GM18505 (cell line): ENCODE measurements at regions not wholly inside any gene's neighbourhood (a gene's known extent, or its start where the extent isn't known, plus 50 kb on each side); places are given as distances from the start of the nearest gene placed in this dataset.

Experiments used
- ATAC-seq: cut with Tn5 transposase; IDR thresholded peaks from one replicate; pipeline ENCODE4 v1.9.1; 2021; ENCODE audit not compliant: unreplicated experiment
- POLR2A ChIP-seq: IDR thresholded peaks from 4 replicates; pipeline ENCODE4 v1.6.1; 2011; ENCODE audit warnings: borderline replicate concordance; ENCODE audit not compliant: insufficient read depth, insufficient read length; ENCODE audit errors: extremely low read depth

DNA sequence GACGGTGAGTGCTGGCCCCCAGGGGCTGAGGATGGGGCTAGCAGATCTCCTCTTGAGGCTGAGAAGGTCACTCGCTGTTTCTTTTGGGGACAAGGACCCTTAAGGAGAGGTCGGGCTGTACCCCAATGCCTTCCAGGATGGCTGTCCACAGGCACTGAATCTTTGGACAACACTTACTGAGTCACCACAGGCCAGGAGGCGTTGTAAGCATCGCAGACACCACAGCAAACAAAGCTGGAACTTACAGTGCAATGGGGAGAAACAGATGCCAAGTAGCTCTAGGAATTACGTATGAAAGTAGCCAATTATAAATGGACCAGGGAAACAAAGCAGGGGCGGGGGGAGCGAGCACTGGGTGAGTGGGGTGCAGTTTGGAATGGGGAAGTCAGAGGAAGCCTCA is 219.8 kb downstream of the GLI2 start:
- no peak for ATAC-seq
- no peak for TF ChIP-seq POLR2A

DNA sequence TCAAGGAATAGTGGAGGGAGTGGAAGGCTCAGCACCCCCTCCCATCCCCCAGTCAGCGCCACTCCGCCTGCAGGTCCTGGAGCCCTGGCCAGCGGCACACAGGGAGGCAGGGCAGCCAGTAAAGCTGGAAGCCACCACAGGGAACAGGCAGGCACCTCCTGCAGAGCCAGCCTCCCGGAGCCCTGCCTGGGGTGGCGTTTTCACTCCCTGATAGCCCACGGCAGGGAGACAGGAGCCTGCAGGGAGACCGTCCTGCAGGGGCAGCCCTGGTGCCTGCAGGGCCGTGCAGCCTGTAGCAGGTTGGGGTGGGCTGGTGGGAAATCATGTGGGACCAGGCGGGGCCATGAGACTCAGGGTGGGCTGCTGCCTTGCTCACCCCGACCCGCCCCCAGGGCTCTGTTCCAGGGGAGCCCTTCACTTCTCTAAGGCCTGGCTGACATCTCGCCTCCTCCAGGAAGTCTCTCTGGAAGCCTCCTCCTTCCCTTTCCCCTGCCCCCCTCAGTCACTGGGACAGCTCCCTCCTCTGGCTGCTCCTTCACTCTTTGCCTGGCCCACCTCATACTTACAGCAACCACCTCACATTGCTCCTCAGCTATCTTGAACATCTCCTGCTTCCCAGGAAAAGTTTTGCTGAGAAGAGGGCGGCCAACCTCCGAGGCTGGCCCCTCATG is 221.0 kb downstream of the GLI2 start:
- TF ChIP-seq POLR2A: no peak
- ATAC-seq: no peak

DNA sequence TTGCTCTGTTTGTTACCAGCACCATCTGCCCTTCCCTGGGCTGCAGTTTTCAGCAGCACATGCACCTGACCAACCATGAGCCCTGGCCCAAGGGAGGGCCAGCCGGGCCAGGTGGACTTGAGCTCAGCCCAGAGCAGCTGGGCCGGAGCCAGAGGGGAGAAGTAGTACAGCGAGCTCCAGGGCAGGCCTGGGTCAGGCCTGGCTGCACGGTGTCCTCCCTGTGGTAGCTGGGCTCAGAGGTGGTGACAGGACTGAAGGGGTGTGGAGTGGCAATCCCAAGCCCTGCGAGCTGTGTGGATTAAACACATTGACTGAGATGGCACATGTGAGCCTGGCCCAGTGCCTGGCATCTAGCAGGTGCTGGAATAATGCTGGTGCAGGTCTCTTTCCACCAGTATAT is 222.2 kb downstream of the GLI2 start:
- no peak for ATAC-seq
- no peak for TF ChIP-seq POLR2A

DNA sequence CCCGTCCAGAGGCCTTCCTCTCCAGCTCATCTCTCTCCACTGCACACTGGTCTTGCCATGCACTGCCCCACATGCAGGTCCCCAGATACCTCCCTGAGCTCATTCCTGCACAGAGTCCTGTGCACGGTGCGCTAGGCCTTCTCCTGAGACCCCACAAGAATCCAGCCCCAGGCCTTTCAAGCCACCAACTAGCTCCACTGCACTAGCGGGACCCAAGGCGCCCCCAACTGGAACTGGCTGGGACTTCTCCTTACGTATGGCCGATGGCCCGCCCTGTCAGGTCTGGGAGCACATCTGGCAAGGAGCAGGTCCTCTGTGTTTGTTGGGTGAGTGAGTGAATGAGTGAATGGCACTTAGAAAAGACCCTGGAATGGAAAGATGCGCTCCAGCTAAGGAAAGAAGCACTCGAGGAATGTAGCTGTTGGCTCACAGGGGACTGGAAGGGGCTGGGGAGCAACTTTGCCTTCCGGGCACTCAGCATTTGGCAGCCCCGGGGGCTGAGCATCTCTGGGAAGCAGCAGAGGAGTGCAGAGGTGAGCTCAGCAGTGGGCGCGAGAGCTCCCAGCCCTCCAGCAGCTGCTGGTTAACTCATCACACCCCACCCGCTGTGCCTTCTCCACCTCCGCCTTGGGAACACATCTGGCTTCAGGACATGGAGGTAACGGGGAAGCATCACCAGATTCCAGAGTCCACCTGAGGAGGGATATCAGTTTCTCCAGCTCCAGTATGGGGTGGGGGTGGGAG is 223.1 kb downstream of the GLI2 start:
- no peak for ATAC-seq
- TF ChIP-seq POLR2A: no peak

DNA sequence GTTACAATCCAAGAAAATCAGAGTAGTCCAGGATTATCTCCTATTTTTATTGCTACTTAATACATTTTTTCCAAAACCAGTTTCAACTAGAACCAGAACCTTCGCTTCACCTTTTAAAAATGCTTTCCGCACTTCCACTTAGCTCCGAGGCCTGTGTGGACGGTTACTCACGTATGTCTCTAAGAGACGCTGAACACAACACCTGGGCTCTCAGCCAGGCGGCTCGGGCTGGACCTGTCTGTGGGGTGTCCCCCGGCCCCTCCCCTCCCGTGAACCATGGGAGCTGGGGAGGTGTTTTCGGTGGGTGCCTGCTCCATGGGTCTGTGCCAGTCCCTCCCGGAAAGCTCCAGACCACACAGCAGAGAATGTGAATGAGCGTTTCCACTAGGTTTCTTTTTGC is 223.8 kb downstream of the GLI2 start:
- no peak for ATAC-seq
- TF ChIP-seq POLR2A: no peak

DNA sequence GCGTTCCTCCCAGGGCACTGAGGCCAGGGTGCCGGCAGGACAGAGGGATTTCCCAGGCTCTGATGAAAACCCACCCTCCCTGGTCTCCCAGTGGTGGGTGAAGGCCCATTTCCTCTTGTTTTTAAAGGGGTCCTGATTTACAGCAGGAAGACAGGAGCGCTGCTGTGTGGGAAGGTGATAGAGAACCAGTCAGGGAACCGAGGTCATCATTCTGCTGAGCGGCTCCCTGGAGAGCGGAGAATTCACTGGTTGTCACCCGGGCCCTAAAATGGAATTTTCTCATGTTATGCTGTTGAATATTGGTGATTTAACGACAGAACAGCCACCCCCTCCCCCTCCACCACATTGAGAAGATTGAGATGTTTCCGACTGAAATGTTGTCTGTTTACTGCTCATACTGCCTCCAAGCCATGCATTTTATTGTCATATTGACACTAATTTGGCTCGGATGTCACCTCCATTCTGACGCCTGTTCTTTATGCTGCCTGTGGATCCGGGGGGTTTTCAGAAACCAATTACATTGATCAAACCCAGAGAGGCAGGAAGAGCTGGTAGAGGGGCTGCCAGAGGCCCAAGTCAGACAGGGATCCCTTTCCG is 225.2 kb downstream of the GLI2 start:
- TF ChIP-seq POLR2A: no peak
- ATAC-seq: no peak

DNA sequence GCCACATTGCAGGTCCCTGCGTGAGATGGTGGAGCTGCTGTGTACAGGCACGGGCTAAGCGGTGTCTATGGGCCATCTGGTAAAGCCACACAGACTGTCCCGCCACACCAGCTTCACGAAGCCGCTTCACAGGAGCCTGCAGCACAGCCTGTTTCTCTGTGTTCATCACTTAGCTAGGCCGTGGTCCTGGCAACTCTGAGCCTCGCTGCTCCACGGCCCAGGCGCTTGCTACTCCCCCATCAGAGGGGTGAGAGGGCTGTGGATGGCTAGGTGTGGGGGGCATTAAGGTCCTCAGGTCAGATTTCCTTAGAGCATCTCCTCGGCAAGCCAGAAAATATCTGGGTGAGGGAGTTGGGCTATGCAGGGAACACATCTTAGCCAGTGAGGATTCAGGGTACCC is 225.7 kb downstream of the GLI2 start:
- no peak for ATAC-seq
- no peak for TF ChIP-seq POLR2A

DNA sequence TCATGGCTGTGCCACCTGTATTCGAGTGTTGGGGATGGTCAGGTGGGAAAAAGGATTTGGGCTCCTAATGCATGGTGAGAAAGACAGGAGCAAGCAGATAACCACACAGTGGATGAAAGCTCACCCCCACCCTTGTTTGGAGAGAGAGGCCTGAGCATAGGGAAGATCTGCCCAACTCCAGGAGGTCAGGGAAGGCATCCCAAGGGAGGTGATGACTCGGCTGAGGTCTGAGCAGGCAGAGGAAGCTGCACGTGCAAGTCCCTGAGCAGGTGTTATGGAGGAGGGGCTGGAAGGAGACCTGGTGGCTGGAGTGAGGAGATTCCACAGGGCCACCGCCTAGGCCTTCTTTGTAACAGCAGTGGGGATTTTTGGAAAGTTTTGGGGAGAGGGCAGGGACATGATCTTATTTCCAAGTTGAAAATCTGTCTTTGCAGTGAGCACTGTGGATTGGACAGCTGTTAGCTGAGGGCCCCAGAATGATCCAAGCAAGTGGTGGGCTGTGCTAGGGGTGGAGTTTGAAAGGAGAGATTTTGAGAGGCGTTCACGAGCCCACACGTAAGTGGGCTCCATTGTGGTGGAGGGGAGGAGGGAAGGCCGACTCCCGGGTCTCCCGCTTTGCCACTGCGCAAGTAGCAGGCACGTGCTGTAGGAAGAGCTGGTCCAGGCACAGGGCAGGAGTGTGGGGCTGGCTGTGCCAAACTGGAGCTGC is 228.5 kb downstream of the GLI2 start:
- no peak for TF ChIP-seq POLR2A
- ATAC-seq: no peak

DNA sequence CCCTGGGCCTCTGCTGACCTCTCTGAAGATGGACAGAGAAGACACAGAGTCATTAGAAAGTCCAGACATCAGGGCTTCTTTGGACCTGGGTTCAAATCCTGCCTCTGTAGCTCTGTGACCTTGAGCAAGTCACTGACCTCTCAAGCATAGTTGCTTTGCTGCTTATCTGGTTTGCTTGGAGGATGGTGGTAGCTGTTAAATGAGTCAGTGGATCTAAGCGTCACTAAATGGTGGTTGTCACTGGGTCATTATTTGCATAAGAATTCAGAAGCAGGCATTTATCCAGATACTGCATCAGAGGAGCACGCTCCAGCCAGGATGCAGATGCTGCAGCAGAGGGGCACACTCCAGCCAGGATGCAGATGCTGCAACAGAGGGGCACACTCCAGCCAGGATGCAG is 229.2 kb downstream of the GLI2 start:
- no peak for ATAC-seq
- TF ChIP-seq POLR2A: no peak

DNA sequence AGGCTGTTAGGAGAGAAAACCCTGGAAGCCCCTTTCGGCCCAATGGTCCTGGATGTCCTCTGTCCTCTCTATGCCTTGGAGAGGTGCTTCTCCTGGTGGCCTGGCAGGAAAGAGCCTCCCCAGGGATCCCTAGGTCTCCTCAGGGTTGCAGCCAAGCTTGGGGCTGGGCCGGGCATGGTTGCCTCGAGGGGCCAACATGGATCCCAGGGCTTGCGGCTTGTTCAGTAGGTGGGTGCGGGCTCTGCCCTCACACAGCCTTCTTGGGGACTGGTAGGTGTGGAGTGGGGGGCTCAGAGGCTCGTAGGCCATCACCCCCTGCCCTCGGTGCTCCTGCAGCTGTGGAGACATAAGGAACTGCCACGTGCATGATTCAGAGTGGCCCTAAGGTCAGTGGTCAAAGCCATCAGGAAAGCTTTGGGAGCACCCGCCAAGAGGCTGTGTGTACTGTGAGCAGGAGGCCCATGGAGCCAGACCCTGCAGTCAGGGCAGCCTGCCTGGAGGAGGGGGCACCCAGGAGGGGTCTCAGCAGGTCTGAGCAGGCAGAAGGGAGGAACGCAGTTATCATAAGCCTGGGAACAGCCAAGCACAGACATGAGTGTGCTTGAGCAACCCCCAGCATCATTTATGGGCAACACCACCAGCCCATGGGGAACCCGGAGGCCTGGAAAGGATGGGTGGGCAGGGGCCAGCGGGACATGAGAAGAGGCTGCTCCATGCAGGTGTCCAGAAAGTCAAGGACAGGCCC is 231.0 kb downstream of the GLI2 start:
- no peak for TF ChIP-seq POLR2A
- no peak for ATAC-seq

DNA sequence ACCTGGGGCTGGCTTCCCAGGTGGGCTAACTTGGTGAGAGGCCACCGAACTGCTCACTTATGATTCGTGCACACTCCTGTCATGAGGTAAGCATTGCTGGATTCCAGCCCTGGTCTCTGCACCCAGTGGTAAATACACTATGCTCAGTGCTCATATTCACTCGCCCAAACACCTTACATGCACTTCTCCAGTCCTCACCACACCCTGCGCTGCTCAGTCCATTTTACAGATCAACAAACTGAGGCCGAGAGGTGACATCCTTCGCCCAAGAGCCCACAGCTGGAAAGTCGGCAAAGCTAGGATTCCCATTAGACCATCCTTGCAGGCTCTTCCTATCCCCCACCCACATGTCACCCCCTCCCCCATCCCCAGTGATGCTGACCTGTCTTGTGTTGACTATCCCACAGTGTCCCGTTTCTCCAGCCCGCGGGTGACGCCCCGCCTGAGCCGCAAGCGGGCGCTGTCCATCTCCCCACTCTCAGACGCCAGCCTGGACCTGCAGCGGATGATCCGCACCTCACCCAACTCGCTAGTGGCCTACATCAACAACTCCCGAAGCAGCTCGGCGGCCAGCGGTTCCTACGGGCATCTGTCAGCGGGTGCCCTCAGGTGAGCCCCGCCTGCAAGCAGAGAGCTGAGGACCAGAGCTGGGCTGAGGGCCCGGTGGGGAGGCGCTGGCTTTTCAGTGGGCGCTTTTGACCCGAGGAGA is 232.8 kb downstream of the GLI2 start:
- ATAC-seq: no peak

DNA sequence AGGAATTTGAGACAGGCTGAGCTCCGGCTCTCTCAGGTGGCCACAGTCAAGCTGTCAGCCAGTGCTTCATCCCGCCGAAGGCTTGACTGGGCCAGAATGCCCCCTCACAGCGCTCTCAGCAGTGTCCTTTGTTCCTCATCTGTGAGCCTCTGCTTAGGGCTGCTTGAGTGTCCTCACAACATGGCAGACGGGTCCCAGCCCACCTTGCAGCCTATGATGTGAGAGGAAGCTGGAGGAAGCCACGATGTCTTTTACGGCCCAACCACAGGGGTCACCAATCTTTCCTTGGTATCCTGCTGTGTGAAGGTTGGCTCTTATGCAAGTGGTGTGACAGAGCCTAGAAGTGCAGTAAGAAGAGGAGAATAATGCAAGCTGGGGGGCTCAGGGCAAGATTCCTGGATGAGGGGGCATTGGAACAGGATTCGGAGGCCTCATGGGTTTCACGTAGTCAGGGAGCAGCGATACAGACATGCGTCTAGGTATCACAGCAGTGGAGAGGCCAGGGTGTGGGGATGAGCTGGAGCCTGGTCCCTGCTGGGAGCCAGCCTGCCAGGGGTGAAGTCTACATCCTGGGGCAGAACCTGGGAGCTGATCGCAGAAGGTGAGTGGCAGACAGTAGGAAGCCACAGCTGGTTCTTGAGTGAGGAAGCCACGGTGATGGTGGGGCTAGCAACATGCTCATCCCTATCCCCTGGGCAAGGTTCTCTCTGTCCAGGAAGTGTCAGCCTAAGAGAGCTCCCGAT is 234.1 kb downstream of the GLI2 start:
- TF ChIP-seq POLR2A: no peak
- no peak for ATAC-seq

More for the DNA sequence above, 232.8 kb downstream of the GLI2 start:
- no peak for TF ChIP-seq POLR2A
